ENCODE measurements at regions not wholly inside any gene's neighbourhood (a gene's known extent, or its start where the extent isn't known, plus 50 kb on each side); places are given as distances from the start of the nearest gene placed in this dataset.

DNA sequence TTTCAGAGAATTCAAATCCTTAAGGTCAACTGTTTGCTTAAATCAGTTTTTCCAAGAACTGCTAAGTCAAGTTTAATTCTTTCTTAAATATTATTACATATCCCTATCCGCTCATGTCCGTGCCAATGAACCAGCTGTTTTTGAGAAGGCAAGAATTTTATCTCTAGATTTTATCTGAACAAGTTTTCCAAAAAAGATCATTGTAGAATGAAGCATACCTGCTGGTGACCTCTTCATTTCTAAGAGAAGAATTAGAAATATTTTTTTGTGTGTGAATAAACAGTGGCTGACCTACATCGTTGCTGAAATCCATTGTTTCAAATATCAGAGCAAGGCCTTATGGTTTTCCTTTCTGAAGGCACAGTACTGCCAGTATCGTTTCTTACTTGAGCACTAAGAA is 58.4 kb upstream of the RND3 start:
- H3K4me1 ChIP-seq (ENCODE audit: control insufficient read depth in 5 of 5, insufficient read depth in 5 of 5, low read length in 5 of 5) = no peaks in the 10 kb centered on the region
- 75 to 77% methylated on average over 4 of the region's 4 CpGs for WGBS, 2 donors
- ATAC-seq (ENCODE audit: insufficient read depth, low FRiP score) (no peak), DNase-seq (peak in 2 of 3 donors; percentile 42 to 54)
- no peaks in the 10 kb centered on the region for H3K27me3 ChIP-seq (ENCODE audit: control insufficient read depth in 3 of 3, insufficient read depth in 3 of 3, low read length in 2 of 3)
- H3K36me3 ChIP-seq (ENCODE audit: control insufficient read depth in 4 of 4, insufficient read depth in 4 of 4, low read length in 4 of 4) = no peaks in the 10 kb centered on the region
- H3K9ac ChIP-seq (ENCODE audit: insufficient read depth in 1 of 2, low read length in 2 of 2) = no peak overlapping the region
- TF ChIP-seq, protein P1, sequence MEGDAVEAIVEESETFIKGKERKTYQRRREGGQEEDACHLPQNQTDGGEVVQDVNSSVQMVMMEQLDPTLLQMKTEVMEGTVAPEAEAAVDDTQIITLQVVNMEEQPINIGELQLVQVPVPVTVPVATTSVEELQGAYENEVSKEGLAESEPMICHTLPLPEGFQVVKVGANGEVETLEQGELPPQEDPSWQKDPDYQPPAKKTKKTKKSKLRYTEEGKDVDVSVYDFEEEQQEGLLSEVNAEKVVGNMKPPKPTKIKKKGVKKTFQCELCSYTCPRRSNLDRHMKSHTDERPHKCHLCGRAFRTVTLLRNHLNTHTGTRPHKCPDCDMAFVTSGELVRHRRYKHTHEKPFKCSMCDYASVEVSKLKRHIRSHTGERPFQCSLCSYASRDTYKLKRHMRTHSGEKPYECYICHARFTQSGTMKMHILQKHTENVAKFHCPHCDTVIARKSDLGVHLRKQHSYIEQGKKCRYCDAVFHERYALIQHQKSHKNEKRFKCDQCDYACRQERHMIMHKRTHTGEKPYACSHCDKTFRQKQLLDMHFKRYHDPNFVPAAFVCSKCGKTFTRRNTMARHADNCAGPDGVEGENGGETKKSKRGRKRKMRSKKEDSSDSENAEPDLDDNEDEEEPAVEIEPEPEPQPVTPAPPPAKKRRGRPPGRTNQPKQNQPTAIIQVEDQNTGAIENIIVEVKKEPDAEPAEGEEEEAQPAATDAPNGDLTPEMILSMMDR (IDR thresholded peaks at IDR 0.05; ENCODE audit: control extremely low read depth, extremely low read depth) = no peak
- H3K9me3 ChIP-seq (ENCODE audit: control insufficient read depth in 4 of 4, insufficient read depth in 3 of 4, low read length in 3 of 4) = no peaks in the 10 kb centered on the region
- no peak overlapping the region for H3K27ac ChIP-seq (ENCODE audit: low read depth in 1 of 2, low read length in 1 of 2)
- H3K4me3 ChIP-seq = no peak overlapping the region

DNA sequence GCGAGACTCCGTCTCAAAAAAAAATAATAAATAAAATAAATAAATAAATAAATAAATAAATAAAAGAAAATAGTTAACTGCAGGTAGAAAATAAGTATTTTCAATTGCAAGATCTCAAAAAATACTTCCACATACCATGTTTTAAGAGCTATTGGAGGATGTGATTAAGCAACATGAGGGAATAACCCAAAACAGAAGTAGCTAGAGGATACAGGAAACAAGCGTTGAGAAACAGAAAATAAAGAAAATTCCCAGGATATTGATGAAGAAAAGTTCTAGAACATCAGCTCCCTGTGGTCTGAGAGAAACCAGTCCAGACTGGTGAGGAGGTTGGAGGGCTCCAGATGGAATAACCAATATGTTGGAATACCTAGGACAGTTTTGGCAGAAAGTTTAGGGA is 57.3 kb upstream of the RND3 start:
- H3K27me3 ChIP-seq (ENCODE audit: control insufficient read depth in 3 of 3, insufficient read depth in 3 of 3, low read length in 2 of 3) = no peaks in the 10 kb centered on the region
- H3K9me3 ChIP-seq (ENCODE audit: control insufficient read depth in 4 of 4, insufficient read depth in 3 of 4, low read length in 3 of 4) = no peaks in the 10 kb centered on the region
- no peaks in the 10 kb centered on the region for H3K4me1 ChIP-seq (ENCODE audit: control insufficient read depth in 5 of 5, insufficient read depth in 5 of 5, low read length in 5 of 5)
- DNase-seq (no peak), ATAC-seq (ENCODE audit: insufficient read depth, low FRiP score) (no peak)
- H3K9ac ChIP-seq (ENCODE audit: insufficient read depth in 1 of 2, low read length in 2 of 2) = no peak overlapping the region
- TF ChIP-seq, protein P1 (IDR thresholded peaks at IDR 0.05; ENCODE audit: control extremely low read depth, extremely low read depth) = no peak
- H3K4me3 ChIP-seq = no peak overlapping the region
- no peaks in the 10 kb centered on the region for H3K36me3 ChIP-seq (ENCODE audit: control insufficient read depth in 4 of 4, insufficient read depth in 4 of 4, low read length in 4 of 4)
- 92 to 93% methylated on average over 3 of the region's 3 CpGs for WGBS, 2 donors
- no peak overlapping the region for H3K27ac ChIP-seq (ENCODE audit: low read depth in 1 of 2, low read length in 1 of 2)

DNA sequence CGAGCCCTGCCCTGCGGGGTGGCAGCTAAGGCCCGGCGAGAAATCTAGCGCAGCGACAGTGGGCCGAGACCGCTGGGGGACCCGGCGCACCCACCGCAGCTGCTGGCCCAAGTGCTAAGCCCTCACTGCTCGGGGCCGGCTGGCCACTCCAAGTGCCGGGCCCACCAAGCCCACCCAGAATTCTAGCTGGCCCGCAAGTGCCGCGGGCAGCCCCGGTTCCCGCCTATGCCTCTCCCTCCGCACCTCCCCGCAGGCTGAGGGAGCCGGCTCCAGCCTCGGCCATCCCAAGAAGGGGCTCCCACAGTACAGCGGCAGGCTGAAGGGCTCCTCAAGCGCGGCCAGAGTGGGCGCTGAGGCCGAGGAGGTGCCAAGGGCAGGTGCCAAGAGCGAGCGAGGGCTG is 55.2 kb upstream of the RND3 start:
- Histone ChIP-seq H3K27me3 (ENCODE audit: control insufficient read depth in 3 of 3, insufficient read depth in 3 of 3, low read length in 2 of 3) (no peaks in the 10 kb centered on the region), H3K27ac (ENCODE audit: low read depth in 1 of 2, low read length in 1 of 2) (no peak overlapping the region), H3K9ac (ENCODE audit: insufficient read depth in 1 of 2, low read length in 2 of 2) (no peak overlapping the region), H3K4me1 (ENCODE audit: control insufficient read depth in 5 of 5, insufficient read depth in 5 of 5, low read length in 5 of 5) (peaks cover 0 to 7% (median 0%) of the 10 kb centered on the region in 5 donors), H3K9me3 (ENCODE audit: control insufficient read depth in 4 of 4, insufficient read depth in 3 of 4, low read length in 3 of 4) (no peaks in the 10 kb centered on the region), H3K36me3 (ENCODE audit: control insufficient read depth in 4 of 4, insufficient read depth in 4 of 4, low read length in 4 of 4) (no peaks in the 10 kb centered on the region), H3K4me3 (no peak overlapping the region)
- TF ChIP-seq, protein P1 (IDR thresholded peaks at IDR 0.05; ENCODE audit: control extremely low read depth, extremely low read depth) = no peak
- 98% methylated on average over 13 to 30 of the region's 30 CpGs for WGBS, 2 donors
- DNase-seq = no peak
- ATAC-seq (ENCODE audit: insufficient read depth, low FRiP score) = no peak

DNA sequence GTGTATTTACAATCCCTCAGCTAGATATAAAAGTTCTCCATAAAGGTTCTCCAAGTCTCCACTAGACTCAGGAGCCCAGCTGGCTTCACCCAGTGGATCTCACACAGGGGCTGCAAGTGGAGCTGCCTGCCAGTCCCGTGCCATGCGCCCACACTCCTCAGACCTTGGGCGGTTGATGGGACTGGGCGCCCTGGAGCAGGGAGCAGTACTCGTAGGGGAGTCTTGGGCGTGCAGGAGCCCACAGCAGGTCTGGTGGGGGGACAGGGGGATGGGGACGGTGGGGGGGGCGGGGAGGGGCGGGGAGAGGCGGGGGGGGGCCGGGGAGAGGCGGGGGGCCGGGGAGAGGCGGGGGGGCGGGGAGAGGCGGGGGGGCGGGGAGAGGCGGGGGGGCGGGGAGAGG is 54.7 kb upstream of the RND3 start:
- H3K4me1 ChIP-seq (ENCODE audit: control insufficient read depth in 5 of 5, insufficient read depth in 5 of 5, low read length in 5 of 5) = peaks cover 0 to 7% (median 0%) of the 10 kb centered on the region in 5 donors
- peaks cover 0 to 4% (median 0%) of the 10 kb centered on the region in 4 donors for H3K9me3 ChIP-seq (ENCODE audit: control insufficient read depth in 4 of 4, insufficient read depth in 3 of 4, low read length in 3 of 4)
- DNase-seq (no peak), ATAC-seq (ENCODE audit: insufficient read depth, low FRiP score) (no peak)
- WGBS, 2 donors = 96% methylated on average over 7 to 8 of the region's 19 CpGs
- H3K4me3 ChIP-seq = no peak overlapping the region
- H3K27ac ChIP-seq (ENCODE audit: low read depth in 1 of 2, low read length in 1 of 2) = no peak overlapping the region
- H3K9ac ChIP-seq (ENCODE audit: insufficient read depth in 1 of 2, low read length in 2 of 2) = no peak overlapping the region
- TF ChIP-seq, protein P1 (IDR thresholded peaks at IDR 0.05; ENCODE audit: control extremely low read depth, extremely low read depth) = no peak
- H3K27me3 ChIP-seq (ENCODE audit: control insufficient read depth in 3 of 3, insufficient read depth in 3 of 3, low read length in 2 of 3) = no peaks in the 10 kb centered on the region
- H3K36me3 ChIP-seq (ENCODE audit: control insufficient read depth in 4 of 4, insufficient read depth in 4 of 4, low read length in 4 of 4) = no peaks in the 10 kb centered on the region

Data from lung (tissue), 11 donors.